IMR-90 (cell line): ENCODE measurements at regions not wholly inside any gene's neighbourhood (a gene's known extent, or its start where the extent isn't known, plus 50 kb on each side); places are given as distances from the start of the nearest gene placed in this dataset.

Experiments
- ATAC-seq: fragments of 200-7000 bp; cut with Tn5 transposase; 2 replicates; pipeline ENCODE4 v1.9.1; 2020; ENCODE audit warnings: low read depth, mild to moderate bottlenecking, moderate library complexity
- BruUV-seq: library from RNA; stranded (reverse); fragments of 400-500 nt; replicated peaks from 2 replicates; lab custom pipeline; 2021; lab: Mats Ljungman, UMichigan
- CTCF ChIA-PET: fragments of 300-600 bp; formaldehyde crosslinking; extraction: SDS; loops from one replicate; lab custom pipeline; 2021; ENCODE audit warnings: antibody characterized with exemption; lab: Yijun Ruan, JAX
- POLR2A ChIA-PET: fragments of 300-600 bp; sonication (Branson Sonifier 250); formaldehyde crosslinking; loops from one replicate; lab custom pipeline; 2022; ENCODE audit warnings: antibody characterized with exemption; ENCODE audit not compliant: unreplicated experiment; lab: Charles Lee
- DNase-seq: peaks from one replicate; pipeline ENCODE4 v3.0.0; 2013
- H2AFZ ChIP-seq: replicated peaks from 2 replicates; pipeline ENCODE3; 2013; ENCODE audit warnings: low read length, mild to moderate bottlenecking; ENCODE audit not compliant: poor library complexity
- H2AK5ac ChIP-seq: 2 replicates; pipeline ENCODE4 v1.6.1; 2013; ENCODE audit warnings: low read depth, low read length, inconsistent platforms
- H2AK9ac ChIP-seq: replicated peaks from 2 replicates; pipeline ENCODE3; 2013; ENCODE audit warnings: mild to moderate bottlenecking, low read depth, low read length, moderate library complexity; ENCODE audit not compliant: poor library complexity
- H2BK120ac ChIP-seq: 2 replicates; pipeline ENCODE4 v1.6.1; 2013; ENCODE audit warnings: low read depth, low read length, inconsistent platforms
- H2BK15ac ChIP-seq: 3 replicates; pipeline ENCODE4 v1.6.1; 2013; ENCODE audit warnings: low read depth, low read length, inconsistent platforms
- H2BK20ac ChIP-seq: 2 replicates; pipeline ENCODE4 v1.6.1; 2013; ENCODE audit warnings: low read depth, mild to moderate bottlenecking, inconsistent platforms, low read length, moderate library complexity
- H2BK5ac ChIP-seq: 2 replicates; pipeline ENCODE4 v1.6.1; 2013; ENCODE audit warnings: mild to moderate bottlenecking, low read depth, low read length, inconsistent platforms; ENCODE audit not compliant: poor library complexity, severe bottlenecking
- H3K14ac ChIP-seq: replicated peaks from 2 replicates; pipeline ENCODE4 v1.6.1; 2013; ENCODE audit warnings: low read depth, low read length, inconsistent platforms
- H3K18ac ChIP-seq: 2 replicates; pipeline ENCODE4 v1.6.1; 2013; ENCODE audit warnings: low read depth, low read length, control low read depth
- H3K23ac ChIP-seq: 2 replicates; pipeline ENCODE4 v1.6.1; 2013; ENCODE audit warnings: low read depth, low read length, inconsistent platforms
- H3K27ac ChIP-seq: 2 replicates; pipeline ENCODE4 v1.5.1; 2013; ENCODE audit warnings: mild to moderate bottlenecking, control low read depth, low read length; ENCODE audit not compliant: insufficient read depth
- H3K27me3 ChIP-seq: 2 replicates; pipeline ENCODE4 v1.6.1; 2013; ENCODE audit warnings: low read length; ENCODE audit not compliant: control insufficient read depth, insufficient read depth
- H3K36me3 ChIP-seq: 2 replicates; pipeline ENCODE4 v1.6.1; 2013; ENCODE audit warnings: low read length, mixed read lengths; ENCODE audit not compliant: control insufficient read depth, insufficient read depth
- H3K4ac ChIP-seq: 2 replicates; pipeline ENCODE4 v1.6.1; 2013; ENCODE audit warnings: low read depth, low read length, inconsistent platforms
- H3K4me1 ChIP-seq: 2 replicates; pipeline ENCODE4 v1.6.1; 2013; ENCODE audit warnings: low read length, mixed read lengths; ENCODE audit not compliant: control insufficient read depth, insufficient read depth
- H3K4me2 ChIP-seq: 2 replicates; pipeline ENCODE4 v1.6.1; 2013; ENCODE audit warnings: low read depth, mild to moderate bottlenecking, control low read depth, low read length, moderate library complexity
- H3K4me3 ChIP-seq: 2 replicates; pipeline ENCODE4 v1.5.1; 2013; ENCODE audit warnings: low read depth, mild to moderate bottlenecking, control low read depth, low read length, moderate library complexity; ENCODE audit not compliant: insufficient read depth
- H3K56ac ChIP-seq: 2 replicates; pipeline ENCODE4 v1.6.1; 2013; ENCODE audit warnings: low read length, inconsistent platforms; ENCODE audit not compliant: insufficient read depth; ENCODE audit errors: extremely low read depth
- H3K79me1 ChIP-seq, 2 experiments: 2 replicates each; pipeline ENCODE4 v1.6.1; 2013; ENCODE audit warnings: low read length in 2 of 2, inconsistent platforms in 1 of 2, low read depth in 1 of 2
- H3K9ac ChIP-seq: 2 replicates; pipeline ENCODE4 v1.6.1; 2013; ENCODE audit warnings: low read depth, low read length, control low read depth
- H3K9me1 ChIP-seq: 2 replicates; pipeline ENCODE4 v1.6.1; 2013; ENCODE audit warnings: low read length, inconsistent platforms; ENCODE audit not compliant: insufficient read depth
- H3K9me3 ChIP-seq: 2 replicates; pipeline ENCODE4 v1.6.1; 2013; ENCODE audit warnings: low read length; ENCODE audit not compliant: control insufficient read depth, insufficient read depth
- H4K20me1 ChIP-seq: 2 replicates; pipeline ENCODE4 v1.6.1; 2013; ENCODE audit warnings: low read length, inconsistent platforms; ENCODE audit not compliant: insufficient read depth
- H4K5ac ChIP-seq: 2 replicates; pipeline ENCODE4 v1.6.1; 2013; ENCODE audit warnings: mild to moderate bottlenecking, low read depth, low read length, control low read depth
- H4K8ac ChIP-seq, 2 experiments: 2 replicates each; pipeline ENCODE4 v1.6.1; 2013; ENCODE audit warnings: low read depth in 2 of 2, low read length in 2 of 2, control low read depth in 1 of 2, inconsistent platforms in 1 of 2
- H4K91ac ChIP-seq: 2 replicates; pipeline ENCODE4 v1.6.1; 2013; ENCODE audit warnings: low read depth, low read length, inconsistent platforms; ENCODE audit not compliant: insufficient read depth
- BHLHE40 ChIP-seq: fragments of 150-350 bp; IDR thresholded peaks from 2 replicates; pipeline ENCODE4 v1.6.1; 2016; ENCODE audit warnings: mild to moderate bottlenecking, low read depth, low read length
- CEBPB ChIP-seq: IDR thresholded peaks from 2 replicates; pipeline ENCODE4 v1.6.1; 2012; ENCODE audit warnings: low read depth, low read length, improper control_type of control experiment
- CHD1 ChIP-seq: IDR thresholded peaks from 2 replicates; pipeline ENCODE4 v1.6.1; 2012; ENCODE audit warnings: low read depth, low read length, improper control_type of control experiment
- CTCF ChIP-seq: conservative IDR thresholded peaks from 2 replicates; pipeline ENCODE4 v1.5.1; 2012; ENCODE audit warnings: mild to moderate bottlenecking, low read depth, low read length, improper control_type of control experiment
- FOS ChIP-seq: fragments of 150-350 bp; IDR thresholded peaks from 2 replicates; pipeline ENCODE4 v1.6.1; 2016; ENCODE audit warnings: low read depth, low read length
- MAZ ChIP-seq: IDR thresholded peaks from 2 replicates; pipeline ENCODE4 v1.6.1; 2012; ENCODE audit warnings: low read depth, mild to moderate bottlenecking, low read length, improper control_type of control experiment, moderate library complexity, borderline replicate concordance
- MXI1 ChIP-seq: IDR thresholded peaks from 2 replicates; pipeline ENCODE4 v1.6.1; 2012; ENCODE audit warnings: low read depth, mild to moderate bottlenecking, low read length, moderate library complexity, borderline replicate concordance
- POLR2A ChIP-seq: IDR thresholded peaks from 2 replicates; pipeline ENCODE4 v1.6.1; 2012; ENCODE audit warnings: mild to moderate bottlenecking, low read depth, low read length
- RCOR1 ChIP-seq: IDR thresholded peaks from 2 replicates; pipeline ENCODE4 v1.6.1; 2012; ENCODE audit warnings: mild to moderate bottlenecking, low read length, improper control_type of control experiment; ENCODE audit not compliant: insufficient replicate concordance
- SMC3 ChIP-seq: fragments of 150-350 bp; IDR thresholded peaks from 2 replicates; pipeline ENCODE4 v1.6.1; 2016; ENCODE audit warnings: low read depth, mild to moderate bottlenecking, antibody characterized with exemption, low read length, moderate library complexity
- WGBS, 2 experiments: methylation state at CpG; one replicate each; pipeline versions ENCODE4 v1.1.5 to v1.1.7; 2013; ENCODE audit warnings: missing lambda C conversion rate in 2 of 2; ENCODE audit not compliant: insufficient read length in 1 of 2; ENCODE audit errors: extremely low coverage in 2 of 2; 5-methylcytosine and 5-hydroxymethylcytosine counted together
- dilution Hi-C: fragments of 300-500 bp; cut with HindIII; formaldehyde crosslinking; loops from one replicate; pipeline ENCODE4 v1.14.3; 2018; ENCODE audit warnings: low sequenced_read_pairs; ENCODE audit not compliant: unreplicated experiment
- in situ Hi-C: fragments of 300-500 bp; cut with MboI; formaldehyde crosslinking; loops from 3 replicates; pipeline ENCODE4 v1.14.3; 2019; ENCODE audit warnings: low sequenced_read_pairs, inconsistent platforms, mixed read lengths
- intact Hi-C: fragments of 100-400 bp; cut with micrococcal nuclease; formaldehyde crosslinking; loops from 2 replicates; pipeline ENCODE4 v1.10.0; 2022
- TF ChIP-seq, protein P1 (sequence below): fragments of 150-350 bp; IDR thresholded peaks from 2 replicates; pipeline ENCODE4 v1.6.1; 2016; ENCODE audit warnings: low read depth, mild to moderate bottlenecking, low read length, moderate library complexity, borderline replicate concordance
- TF ChIP-seq, protein P2 (sequence below): fragments of 150-350 bp; IDR thresholded peaks from 2 replicates; pipeline ENCODE4 v1.6.1; 2017; ENCODE audit warnings: mild to moderate bottlenecking, antibody characterized with exemption, low read length, low read depth

DNA sequence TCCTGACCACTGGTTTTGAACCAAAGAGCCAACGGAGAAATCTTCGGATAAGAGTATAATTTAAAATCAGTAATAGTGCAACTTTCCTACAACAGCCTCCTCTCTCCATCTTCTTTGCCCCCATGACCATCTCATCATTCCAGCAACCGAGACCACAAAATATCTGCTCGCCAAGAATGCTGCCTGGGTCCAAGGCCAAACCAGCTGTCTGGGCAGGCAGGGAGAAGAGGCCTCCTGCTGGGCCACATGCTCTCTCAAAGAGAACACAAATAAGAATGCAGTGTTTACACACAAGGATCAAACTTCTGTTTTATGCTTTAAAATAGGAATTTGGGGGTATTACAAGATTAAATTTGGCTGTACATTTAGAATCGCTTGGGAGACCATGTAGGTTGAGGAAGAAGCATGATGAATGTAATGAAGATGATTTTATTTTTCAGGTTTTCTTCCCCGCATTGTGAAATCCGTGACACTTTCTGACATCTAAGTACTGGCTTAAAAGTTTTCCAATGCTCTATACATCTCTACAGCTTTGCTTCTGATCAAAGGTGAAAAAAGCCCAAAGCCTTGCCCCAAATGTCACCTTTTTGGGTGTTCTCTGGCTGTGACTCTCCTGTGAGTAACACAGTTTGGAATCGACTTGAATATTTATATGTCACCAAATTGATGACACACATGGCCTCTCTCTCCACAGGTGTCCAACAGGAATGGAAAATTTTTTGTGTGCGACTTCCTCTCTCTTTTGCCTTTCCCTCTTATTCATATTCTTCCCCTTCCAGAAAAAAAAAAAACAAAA lies 79.4 kb upstream of the PROKR2 start:
- Histone ChIP-seq H2AK9ac (no peak overlapping the region), H3K27ac (no peak overlapping the region), H2BK120ac (no peak overlapping the region), H3K9me1 (no peaks in the 10 kb centered on the region), H3K23ac (no peak overlapping the region), H2BK5ac (no peak overlapping the region), H3K4ac (no peak overlapping the region), H2BK20ac (no peak overlapping the region), H4K5ac (no peak overlapping the region), H2AK5ac (no peak overlapping the region), H3K18ac (no peak overlapping the region), H4K91ac (no peak overlapping the region), H3K79me1 (no peaks in the 10 kb centered on the region), H4K20me1 (no peaks in the 10 kb centered on the region), H3K9me3 (no peaks in the 10 kb centered on the region), H2AFZ (no peak overlapping the region), H3K56ac (no peak overlapping the region), H3K9ac (no peak overlapping the region), H3K4me3 (no peak overlapping the region), H3K36me3 (no peaks in the 10 kb centered on the region), H3K14ac (no peak overlapping the region), H2BK15ac (no peak overlapping the region), H3K4me1 (no peaks in the 10 kb centered on the region), H4K8ac (no peak overlapping the region), H3K4me2 (no peak overlapping the region), H3K27me3 (0 out of 2 replicates have a peak, but pooled peaks cover under 1% of the 10 kb centered on the region)
- no CpG with 5 or more reads among the region's 9 CpGs for WGBS, 2 experiments
- no TSS peak for BruUV-seq
- dilution Hi-C loops (no loop called here), in situ Hi-C loops (no loop called here), intact Hi-C loops (no loop called here)
- CTCF ChIA-PET, result no interaction called here
- DNase-seq, result no peak
- TF ChIP-seq, protein P1, sequence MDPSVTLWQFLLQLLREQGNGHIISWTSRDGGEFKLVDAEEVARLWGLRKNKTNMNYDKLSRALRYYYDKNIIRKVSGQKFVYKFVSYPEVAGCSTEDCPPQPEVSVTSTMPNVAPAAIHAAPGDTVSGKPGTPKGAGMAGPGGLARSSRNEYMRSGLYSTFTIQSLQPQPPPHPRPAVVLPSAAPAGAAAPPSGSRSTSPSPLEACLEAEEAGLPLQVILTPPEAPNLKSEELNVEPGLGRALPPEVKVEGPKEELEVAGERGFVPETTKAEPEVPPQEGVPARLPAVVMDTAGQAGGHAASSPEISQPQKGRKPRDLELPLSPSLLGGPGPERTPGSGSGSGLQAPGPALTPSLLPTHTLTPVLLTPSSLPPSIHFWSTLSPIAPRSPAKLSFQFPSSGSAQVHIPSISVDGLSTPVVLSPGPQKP, result no peak
- no peak for TF ChIP-seq FOS
- no peak for TF ChIP-seq CTCF
- TF ChIP-seq BHLHE40, result no peak
- no peak for TF ChIP-seq MAZ
- no peak for TF ChIP-seq CHD1
- no peak for TF ChIP-seq SMC3
- no peak for TF ChIP-seq POLR2A
- no peak for TF ChIP-seq CEBPB
- TF ChIP-seq MXI1, result no peak
- TF ChIP-seq, protein P2, sequence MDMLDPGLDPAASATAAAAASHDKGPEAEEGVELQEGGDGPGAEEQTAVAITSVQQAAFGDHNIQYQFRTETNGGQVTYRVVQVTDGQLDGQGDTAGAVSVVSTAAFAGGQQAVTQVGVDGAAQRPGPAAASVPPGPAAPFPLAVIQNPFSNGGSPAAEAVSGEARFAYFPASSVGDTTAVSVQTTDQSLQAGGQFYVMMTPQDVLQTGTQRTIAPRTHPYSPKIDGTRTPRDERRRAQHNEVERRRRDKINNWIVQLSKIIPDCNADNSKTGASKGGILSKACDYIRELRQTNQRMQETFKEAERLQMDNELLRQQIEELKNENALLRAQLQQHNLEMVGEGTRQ, result no peak
- no peak for TF ChIP-seq RCOR1
- POLR2A ChIA-PET, result interaction anchor here (0.6 kb wide), 1 partner anchor 61 kb away, joined by 3 read pairs; no protein-coding TSS in a partner anchor
- no peak for ATAC-seq
